Endothelial cell of umbilical vein (primary cell): ENCODE measurements at regions not wholly inside any gene's neighbourhood (a gene's known extent, or its start where the extent isn't known, plus 50 kb on each side); places are given as distances from the start of the nearest gene placed in this dataset.

Experiments used
- BruUV-seq: library from RNA; stranded (reverse); fragments of 400-500 nt; replicated peaks from 2 replicates; lab custom pipeline; 2021; lab: Mats Ljungman, UMichigan
- CTCF ChIA-PET: fragments of 300-600, 350-600 bp; sonication (Branson Sonifier 250); formaldehyde crosslinking; loops from one replicate; lab custom pipeline; 2021; ENCODE audit warnings: antibody characterized with exemption, inconsistent platforms; lab: Charles Lee
- POLR2A ChIA-PET: fragments of 300-600, 350-600 bp; sonication (Branson Sonifier 250); formaldehyde crosslinking; loops from one replicate; lab custom pipeline; 2021; ENCODE audit warnings: antibody characterized with exemption, inconsistent platforms; lab: Charles Lee
- DNase-seq: peaks from one replicate; pipeline ENCODE4 v3.0.0-alpha.2; 2011; ENCODE audit warnings: low read depth, low spot score
- FAIRE-seq: peaks from 2 replicates; lab custom pipeline; 2011; peaks lifted over from hg19 to GRCh38; lab: Jason Lieb, UNC
- H2AFZ ChIP-seq: 2 replicates; pipeline ENCODE4 v1.6.0; 2012; ENCODE audit warnings: low read depth, low read length, control low read depth, inconsistent platforms
- H3K27ac ChIP-seq: 2 replicates; pipeline ENCODE4 v1.5.1; 2011; ENCODE audit warnings: low read depth, mild to moderate bottlenecking, control low read depth, low read length, moderate library complexity; ENCODE audit not compliant: insufficient read depth
- H3K27me3 ChIP-seq, 2 experiments: 2 replicates each; pipeline versions ENCODE4 v1.6.0 to v1.6.1; 2011; ENCODE audit warnings: low read length in 2 of 2, mixed read lengths in 1 of 2; ENCODE audit not compliant: control insufficient read depth in 2 of 2, insufficient read depth in 2 of 2
- H3K36me3 ChIP-seq, 2 experiments: 2 replicates in 1 of 2; 3 replicates in 1 of 2; pipeline ENCODE4 v1.5.1; 2011; ENCODE audit warnings: low read length in 2 of 2, mild to moderate bottlenecking in 1 of 2, moderate library complexity in 1 of 2; ENCODE audit not compliant: control insufficient read depth in 2 of 2, insufficient read depth in 2 of 2; ENCODE audit errors: extremely low read depth in 1 of 2
- H3K4me1 ChIP-seq: 3 replicates; pipeline ENCODE4 v1.5.1; 2011; ENCODE audit warnings: mild to moderate bottlenecking, low read length; ENCODE audit not compliant: control insufficient read depth, insufficient read depth; ENCODE audit errors: extremely low read depth
- H3K4me2 ChIP-seq: 2 replicates; pipeline ENCODE4 v1.6.1; 2011; ENCODE audit warnings: low read length, control low read depth, mixed read lengths; ENCODE audit not compliant: insufficient read depth
- H3K4me3 ChIP-seq, 3 experiments: fragments of 200-600 bp in 1 of 3; sonication (generic), shearing (Covaris generic) in 1 of 3; replicated peaks in 1 of 3; 2 replicates each; pipeline ENCODE4 v1.5.1; 2011 to 2016; ENCODE audit warnings: control low read depth in 3 of 3, low read length in 3 of 3, mild to moderate bottlenecking in 2 of 3, inconsistent platforms in 1 of 3, low read depth in 1 of 3, moderate library complexity in 1 of 3; ENCODE audit not compliant: insufficient read depth in 1 of 3
- H3K79me2 ChIP-seq: 2 replicates; pipeline ENCODE4 v1.6.0; 2012; ENCODE audit warnings: low read length, inconsistent platforms; ENCODE audit not compliant: control insufficient read depth, insufficient read depth
- H3K9ac ChIP-seq: replicated peaks from 2 replicates; pipeline ENCODE3; 2011; ENCODE audit warnings: low read length, control low read depth; ENCODE audit not compliant: insufficient read depth; ENCODE audit errors: extremely low read depth
- H3K9me1 ChIP-seq: replicated peaks from 3 replicates; pipeline ENCODE4 v1.6.0; 2011; ENCODE audit warnings: mild to moderate bottlenecking, low read length; ENCODE audit not compliant: control insufficient read depth, insufficient read depth; ENCODE audit errors: extremely low read depth
- H3K9me3 ChIP-seq: replicated peaks from 2 replicates; pipeline ENCODE4 v1.5.1; 2012; ENCODE audit warnings: low read length, inconsistent platforms; ENCODE audit not compliant: control insufficient read depth, insufficient read depth
- H4K20me1 ChIP-seq: replicated peaks from 2 replicates; pipeline ENCODE3; 2011; ENCODE audit warnings: mild to moderate bottlenecking, low read length; ENCODE audit not compliant: control insufficient read depth, insufficient read depth; ENCODE audit errors: extremely low read depth
- EZH2 ChIP-seq: IDR thresholded peaks from 2 replicates; pipeline ENCODE4 v1.6.1; 2012; ENCODE audit warnings: borderline replicate concordance, low read depth, mild to moderate bottlenecking, moderate library complexity, low read length, inconsistent platforms; ENCODE audit not compliant: severe bottlenecking
- FOS ChIP-seq: IDR thresholded peaks from 2 replicates; pipeline ENCODE4 v1.6.1; 2011; ENCODE audit warnings: mild to moderate bottlenecking, low read length, moderate library complexity, borderline replicate concordance; ENCODE audit not compliant: insufficient read depth
- GATA2 ChIP-seq: IDR thresholded peaks from 2 replicates; pipeline ENCODE4 v1.7.0; 2011; ENCODE audit warnings: low read depth, mild to moderate bottlenecking, moderate library complexity, mixed read lengths, low read length; ENCODE audit not compliant: insufficient read length, insufficient read depth
- JUN ChIP-seq: IDR thresholded peaks from 2 replicates; pipeline ENCODE4 v1.6.1; 2011; ENCODE audit warnings: borderline replicate concordance, low read depth; ENCODE audit not compliant: insufficient read length, insufficient read depth
- MYC ChIP-seq: IDR thresholded peaks from one replicate; pipeline ENCODE4 v1.6.1; 2011; ENCODE audit warnings: mild to moderate bottlenecking, low read depth, low read length
- POLR2A ChIP-seq: IDR thresholded peaks from 2 replicates; pipeline ENCODE4 v1.6.1; 2012; ENCODE audit warnings: low read depth, mild to moderate bottlenecking, control low read depth, low read length
- POLR2AphosphoS5 ChIP-seq: IDR thresholded peaks from 2 replicates; pipeline ENCODE4 v1.6.1; 2012; ENCODE audit warnings: low read depth, mild to moderate bottlenecking, control low read depth, low read length, moderate library complexity; ENCODE audit not compliant: insufficient read depth
- dilution Hi-C: fragments of 300-500 bp; cut with MboI; formaldehyde crosslinking; loops from one replicate; pipeline ENCODE4 v1.15.0; 2019; ENCODE audit warnings: low sequenced_read_pairs; ENCODE audit not compliant: extremely low pct_ligation_motif_present
- intact Hi-C: fragments of 100-400 bp; cut with micrococcal nuclease; formaldehyde crosslinking; loops from one replicate; pipeline ENCODE4 v1.10.0; 2022
- TF ChIP-seq, protein P1 (sequence below), 2 donors: IDR thresholded peaks; 1 replicate in 1 of 2; 2 replicates in 1 of 2; pipeline ENCODE4 v1.5.1; 2011; ENCODE audit warnings: low read length in 2 of 2, mild to moderate bottlenecking in 2 of 2, moderate library complexity in 2 of 2, control low read depth in 1 of 2, inconsistent platforms in 1 of 2, low read depth in 1 of 2; ENCODE audit not compliant: insufficient read depth in 1 of 2; ENCODE audit errors: extremely low read depth in 1 of 2

DNA sequence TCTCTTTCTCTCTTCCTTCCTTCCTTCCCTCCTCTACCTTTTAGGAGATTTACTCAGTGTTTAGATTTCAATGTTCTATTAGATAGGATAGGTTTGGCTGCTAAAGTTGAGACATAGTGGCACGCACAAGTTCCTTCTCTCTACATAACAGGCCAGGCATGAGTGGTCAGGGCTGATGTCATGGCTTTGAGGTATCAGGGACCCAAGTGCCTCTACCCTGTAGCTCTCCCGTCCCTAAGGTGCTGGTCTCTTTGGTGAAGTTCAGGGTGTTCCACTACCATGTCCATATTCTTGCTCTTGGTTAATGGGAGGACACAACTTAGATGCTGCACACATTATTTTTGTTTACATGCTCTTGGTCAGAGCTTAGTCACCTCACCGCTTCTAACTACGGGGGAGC lies 245.3 kb downstream of the QKI start:
- H3K9me3 ChIP-seq: no peaks in the 10 kb centered on the region
- no peak overlapping the region for H2AFZ ChIP-seq
- H4K20me1 ChIP-seq: no peaks in the 10 kb centered on the region
- no peaks in the 10 kb centered on the region for H3K36me3 ChIP-seq
- H3K27ac ChIP-seq: no peak overlapping the region
- ChIA-PET POLR2A (no interaction called here), CTCF (no interaction called here)
- no peak for FAIRE-seq
- H3K4me3 ChIP-seq: no peak overlapping the region
- dilution Hi-C loops: no loop called here
- DNase-seq: no peak
- H3K79me2 ChIP-seq: no peaks in the 10 kb centered on the region
- H3K9ac ChIP-seq: no peak overlapping the region
- TF ChIP-seq JUN: no peak
- no peak for TF ChIP-seq MYC
- no peak for TF ChIP-seq POLR2A
- TF ChIP-seq EZH2: no peak
- no peak for TF ChIP-seq GATA2
- TF ChIP-seq FOS: no peak
- no peak overlapping the region for H3K4me2 ChIP-seq
- H3K27me3 ChIP-seq: no peaks in the 10 kb centered on the region
- H3K9me1 ChIP-seq: no peaks in the 10 kb centered on the region
- no peaks in the 10 kb centered on the region for H3K4me1 ChIP-seq
- BruUV-seq: no TSS peak
- intact Hi-C loops: no loop called here

DNA sequence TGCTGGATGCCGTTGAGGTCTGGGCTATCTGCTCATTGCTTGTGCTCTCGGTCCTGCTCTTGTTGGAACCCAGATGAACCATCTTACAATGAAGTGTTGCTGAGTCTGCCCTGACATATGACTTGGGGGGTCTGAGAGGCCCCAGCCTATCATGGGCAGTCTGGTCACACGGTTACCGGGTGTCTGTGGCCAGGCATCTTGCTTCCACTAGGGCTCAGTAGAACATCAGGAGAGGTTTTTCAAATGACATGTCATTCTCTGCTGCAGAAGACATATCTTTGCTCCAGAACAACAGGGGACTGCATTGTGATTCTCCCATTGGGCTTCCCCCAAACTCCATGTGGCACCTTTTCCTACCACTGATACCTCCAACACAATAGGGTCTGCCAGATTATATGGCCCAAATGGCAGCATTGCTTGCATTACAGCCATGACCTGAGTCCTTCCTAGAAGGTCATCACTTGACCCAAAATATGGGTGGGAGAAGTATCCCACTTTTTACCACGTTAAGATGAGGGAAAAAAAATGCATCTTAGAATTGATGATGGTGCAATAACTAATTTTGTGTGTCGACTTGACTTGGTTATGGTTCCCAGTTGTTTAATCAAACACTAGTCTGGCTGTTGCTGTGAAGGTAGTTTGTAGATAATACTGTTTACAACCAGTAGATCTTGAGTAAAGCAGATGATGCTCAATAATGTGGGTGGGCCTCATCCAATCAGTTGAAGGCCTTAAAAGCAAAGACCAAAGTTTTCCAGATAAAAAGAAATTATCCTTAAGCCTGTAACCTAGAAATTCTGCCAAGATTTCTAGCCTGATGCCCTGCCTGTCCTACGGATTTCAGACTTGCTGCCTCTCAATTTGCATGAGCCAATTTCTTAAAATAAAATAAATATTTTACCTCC lies 241.0 kb downstream of the QKI start:
- Histone ChIP-seq H3K4me3 (no peak overlapping the region), H3K27me3 (no peaks in the 10 kb centered on the region), H3K79me2 (no peaks in the 10 kb centered on the region), H3K9me3 (no peaks in the 10 kb centered on the region), H3K9me1 (no peaks in the 10 kb centered on the region), H3K36me3 (no peaks in the 10 kb centered on the region), H3K4me2 (no peak overlapping the region), H3K4me1 (no peaks in the 10 kb centered on the region), H4K20me1 (no peaks in the 10 kb centered on the region), H2AFZ (no peak overlapping the region), H3K27ac (no peak overlapping the region), H3K9ac (no peak overlapping the region)
- no peak for DNase-seq
- dilution Hi-C loops (no loop called here), intact Hi-C loops (no loop called here)
- TF ChIP-seq MYC (no peak), FOS (no peak), EZH2 (no peak), POLR2AphosphoS5 (no peak), POLR2A (no peak), JUN (no peak)
- TF ChIP-seq, protein P1, sequence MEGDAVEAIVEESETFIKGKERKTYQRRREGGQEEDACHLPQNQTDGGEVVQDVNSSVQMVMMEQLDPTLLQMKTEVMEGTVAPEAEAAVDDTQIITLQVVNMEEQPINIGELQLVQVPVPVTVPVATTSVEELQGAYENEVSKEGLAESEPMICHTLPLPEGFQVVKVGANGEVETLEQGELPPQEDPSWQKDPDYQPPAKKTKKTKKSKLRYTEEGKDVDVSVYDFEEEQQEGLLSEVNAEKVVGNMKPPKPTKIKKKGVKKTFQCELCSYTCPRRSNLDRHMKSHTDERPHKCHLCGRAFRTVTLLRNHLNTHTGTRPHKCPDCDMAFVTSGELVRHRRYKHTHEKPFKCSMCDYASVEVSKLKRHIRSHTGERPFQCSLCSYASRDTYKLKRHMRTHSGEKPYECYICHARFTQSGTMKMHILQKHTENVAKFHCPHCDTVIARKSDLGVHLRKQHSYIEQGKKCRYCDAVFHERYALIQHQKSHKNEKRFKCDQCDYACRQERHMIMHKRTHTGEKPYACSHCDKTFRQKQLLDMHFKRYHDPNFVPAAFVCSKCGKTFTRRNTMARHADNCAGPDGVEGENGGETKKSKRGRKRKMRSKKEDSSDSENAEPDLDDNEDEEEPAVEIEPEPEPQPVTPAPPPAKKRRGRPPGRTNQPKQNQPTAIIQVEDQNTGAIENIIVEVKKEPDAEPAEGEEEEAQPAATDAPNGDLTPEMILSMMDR (IDR thresholded peaks at IDR 0.05; ENCODE audit: extremely low read depth in 1 of 2, insufficient read depth in 1 of 2, low read depth in 1 of 2, low read length in 2 of 2): no peak
- ChIA-PET CTCF (no interaction called here), POLR2A (no interaction called here)
- no peak for FAIRE-seq
- BruUV-seq: no TSS peak
